NCI-H82 treated with DMSO at 0.1 percent for 48 hours (cell line): ENCODE measurements at regions not wholly inside any gene's neighbourhood (a gene's known extent, or its start where the extent isn't known, plus 50 kb on each side); places are given as distances from the start of the nearest gene placed in this dataset.

Source experiments
- DNase-seq: peaks from one replicate; lab custom pipeline; 2025; ENCODE audit not compliant: unreplicated experiment; lab: John Stamatoyannopoulos, UW

DNA sequence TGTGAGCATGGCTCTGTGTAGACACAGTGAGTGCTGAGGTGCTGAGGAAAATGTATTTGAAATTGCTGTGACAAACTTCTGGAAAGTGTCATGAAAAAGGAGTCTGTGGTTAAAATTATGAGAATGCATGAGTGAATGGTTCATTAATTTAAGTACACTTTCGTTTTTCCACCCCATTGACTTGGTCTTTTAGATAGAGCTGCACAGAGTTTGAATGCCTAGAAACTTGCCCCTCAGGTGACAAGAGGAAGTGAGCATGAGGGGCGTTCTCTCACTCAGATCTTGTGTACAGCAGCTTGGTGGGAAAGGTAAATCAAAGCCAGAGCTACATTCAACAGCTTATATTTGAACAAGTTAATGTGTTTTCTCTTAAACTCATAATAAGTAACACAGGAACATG, 296.8 kb downstream of the WDR72 start:
- DNase-seq, result no peak

GRCh38 chr15:53461677-53462076, 297.8 kb downstream of the WDR72 start:
- DNase-seq, result peak; percentile 14

- no peak for DNase-seq
Measured at GRCh38 chr15:53458736-53459135, 300.7 kb downstream of the WDR72 start.

DNA sequence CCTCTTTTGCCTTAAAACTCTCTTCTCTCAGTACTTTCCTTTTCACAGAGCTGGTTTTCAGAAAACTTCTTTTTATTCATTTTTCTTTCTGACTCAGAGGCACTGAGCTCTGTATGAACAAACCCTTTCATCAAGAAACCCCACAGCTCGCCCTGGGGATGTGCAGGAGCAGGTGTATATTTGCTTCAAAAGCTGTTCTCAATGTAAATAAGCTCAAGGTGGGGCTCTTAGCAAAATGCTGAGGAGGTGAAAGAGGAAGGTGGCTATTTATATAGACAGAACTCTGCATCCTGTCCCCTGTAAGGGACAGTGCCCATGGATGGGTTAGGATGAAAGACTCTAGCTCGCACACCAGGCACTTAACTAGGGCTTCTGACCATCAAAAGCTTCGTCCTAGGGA, 302.0 kb downstream of the WDR72 start:
- no peak for DNase-seq

DNA sequence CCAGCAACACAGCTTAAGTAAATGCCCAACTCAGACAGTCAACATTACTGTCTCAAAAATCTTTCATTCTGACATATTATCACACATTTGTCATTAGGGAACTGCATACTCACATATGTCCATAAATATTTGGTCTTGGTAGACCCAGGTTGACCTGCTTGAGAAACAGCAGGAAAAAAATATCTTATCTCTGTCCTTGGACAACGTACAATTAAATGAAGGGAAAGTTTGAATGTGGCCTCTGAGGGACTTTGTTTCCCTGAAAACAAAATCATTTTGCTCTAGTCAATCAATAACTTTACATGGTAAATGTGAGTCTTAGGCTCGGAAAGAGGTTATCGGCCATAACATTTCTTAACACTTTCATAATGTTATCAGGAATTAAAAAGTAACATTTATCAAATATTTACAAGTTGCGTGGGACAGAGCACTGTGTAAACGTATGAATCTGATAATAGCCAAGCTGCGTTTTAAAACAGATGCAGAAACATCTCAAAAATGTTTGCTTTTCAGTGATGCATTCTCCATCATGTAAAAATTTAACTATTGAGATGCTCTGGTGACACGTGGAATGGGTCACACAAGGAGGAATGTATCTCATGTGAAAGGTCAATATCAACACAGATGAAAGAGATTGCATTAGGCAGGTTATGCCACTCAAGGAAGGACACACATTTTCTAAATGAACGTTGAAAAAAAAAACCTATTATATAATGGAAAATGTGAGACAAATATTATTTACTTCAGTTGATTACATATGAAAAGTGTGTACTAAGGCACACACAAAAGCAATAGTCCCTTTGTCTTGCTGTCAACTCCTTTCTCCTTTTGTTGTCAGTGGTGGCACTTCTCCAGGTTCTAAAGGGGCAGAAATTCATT, 304.4 kb downstream of the WDR72 start:
- no peak for DNase-seq

GRCh38 chr15:53454535-53454842, 305.0 kb downstream of the WDR72 start:
- DNase-seq, result no peak

DNA sequence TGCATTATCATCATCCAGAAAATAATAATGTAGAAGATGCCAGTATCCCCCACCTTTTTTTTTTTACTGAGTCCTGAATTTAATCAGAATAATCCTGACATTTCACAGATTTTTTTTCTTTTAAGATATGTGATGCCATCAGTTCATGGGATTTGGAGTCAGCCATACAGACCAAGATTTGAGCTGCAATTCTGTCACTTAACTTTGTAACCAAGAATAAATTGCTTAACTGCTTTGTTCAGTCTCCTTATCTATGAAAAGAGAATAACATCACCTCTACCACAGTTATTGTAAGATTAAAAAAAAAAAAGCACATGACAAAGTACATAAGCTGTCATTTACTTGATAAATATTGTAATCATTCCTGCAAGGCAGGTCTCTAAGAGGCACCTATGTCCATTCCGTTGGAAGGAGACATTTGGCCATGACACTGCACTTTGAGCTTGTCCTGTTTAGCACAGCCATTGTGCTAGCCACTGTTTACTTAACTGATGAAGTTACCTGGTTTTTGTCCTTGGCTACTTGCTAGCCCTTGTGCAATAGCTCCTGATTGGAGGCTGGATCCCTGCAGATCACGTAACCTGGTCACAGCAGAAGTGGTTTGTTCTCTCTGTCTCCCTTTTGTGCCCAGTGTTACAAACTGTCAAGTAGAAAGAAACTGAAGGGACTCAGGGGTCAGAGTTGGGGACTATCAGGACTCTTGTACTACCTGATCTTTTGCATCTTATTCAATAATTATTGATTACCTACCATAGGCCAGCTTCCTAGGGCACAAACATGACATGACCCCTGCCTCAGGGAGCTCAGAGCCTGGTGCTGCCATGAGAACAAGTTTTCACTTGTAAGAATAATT, 306.0 kb downstream of the WDR72 start:
- no peak for DNase-seq

GRCh38 chr15:53448232-53449015, 311.0 kb downstream of the WDR72 start:
- DNase-seq, result no peak

- DNase-seq, result no peak
Measured at GRCh38 chr15:53447742-53448141, 311.7 kb downstream of the WDR72 start.

GRCh38 chr15:53447053-53447574, 312.3 kb downstream of the WDR72 start:
- DNase-seq, result no peak

DNA sequence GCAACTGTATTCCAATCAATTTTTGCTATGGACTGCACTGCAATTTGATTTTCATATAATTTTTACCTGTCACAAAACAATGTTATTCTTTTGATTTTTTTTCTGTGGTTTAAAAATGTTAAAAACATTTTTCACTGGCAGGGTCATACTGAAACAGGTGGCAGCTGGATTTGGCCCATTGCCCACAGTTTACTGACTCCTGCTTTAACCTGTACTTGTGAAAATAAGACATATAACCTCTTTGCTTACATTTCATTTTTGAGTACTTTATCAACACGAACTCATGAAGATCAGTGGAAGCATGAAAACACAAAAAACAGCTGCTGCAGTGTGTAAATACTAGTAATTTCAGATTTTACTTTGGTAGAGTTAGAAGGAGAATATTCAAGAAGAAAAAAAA, 313.1 kb downstream of the WDR72 start:
- DNase-seq, result no peak

GRCh38 chr15:53445531-53445930, 313.9 kb downstream of the WDR72 start:
- DNase-seq, result no peak

DNA sequence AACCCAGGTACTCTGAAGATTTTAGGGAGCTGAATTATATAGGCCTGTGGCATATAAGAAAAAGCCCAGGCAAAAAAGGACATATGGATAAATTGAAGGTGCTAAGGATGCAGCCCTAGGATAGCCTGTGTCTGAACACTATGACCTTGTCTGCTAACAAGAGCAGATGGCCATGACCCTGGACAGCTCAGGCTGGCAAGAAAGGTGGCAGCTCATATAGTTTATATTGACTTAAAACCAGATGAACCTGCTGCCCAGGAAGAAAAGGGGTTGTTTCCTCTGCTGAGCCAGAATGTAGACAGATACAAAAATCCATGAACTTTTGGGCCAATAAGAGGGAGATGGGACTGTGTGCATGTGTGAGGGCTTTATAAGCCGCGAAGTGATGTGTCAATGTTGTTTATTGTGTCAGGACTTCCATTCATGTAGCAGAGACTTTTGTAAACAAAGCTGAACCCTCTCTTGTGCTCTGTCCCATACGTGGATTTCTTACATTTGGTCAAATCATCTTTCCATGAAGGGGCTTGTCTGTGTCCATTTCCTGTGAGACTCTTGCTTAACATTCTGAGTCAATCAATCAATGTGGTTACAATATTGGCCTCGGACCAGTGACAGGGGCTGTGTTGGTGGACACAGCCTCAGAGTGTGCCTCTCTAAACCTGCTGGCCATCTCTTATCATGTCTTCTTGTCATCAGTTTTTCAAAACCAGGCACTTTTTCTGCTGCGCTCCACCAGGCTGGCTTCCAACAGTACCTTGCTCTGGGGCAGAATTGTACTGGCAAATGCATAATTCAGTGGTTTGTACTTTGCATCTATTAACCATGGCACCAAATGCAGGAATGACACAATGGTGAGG, 321.2 kb downstream of the WDR72 start:
- no peak for DNase-seq

GRCh38 chr15:53437366-53437765, 322.1 kb downstream of the WDR72 start:
- DNase-seq, result no peak

GRCh38 chr15:53434174-53434678, 325.2 kb downstream of the WDR72 start:
- no peak for DNase-seq

- no peak for DNase-seq
Measured at GRCh38 chr15:53416219-53416940, 343.1 kb downstream of the WDR72 start.

GRCh38 chr15:53414167-53414566, 345.3 kb downstream of the WDR72 start:
- DNase-seq, result no peak

DNA sequence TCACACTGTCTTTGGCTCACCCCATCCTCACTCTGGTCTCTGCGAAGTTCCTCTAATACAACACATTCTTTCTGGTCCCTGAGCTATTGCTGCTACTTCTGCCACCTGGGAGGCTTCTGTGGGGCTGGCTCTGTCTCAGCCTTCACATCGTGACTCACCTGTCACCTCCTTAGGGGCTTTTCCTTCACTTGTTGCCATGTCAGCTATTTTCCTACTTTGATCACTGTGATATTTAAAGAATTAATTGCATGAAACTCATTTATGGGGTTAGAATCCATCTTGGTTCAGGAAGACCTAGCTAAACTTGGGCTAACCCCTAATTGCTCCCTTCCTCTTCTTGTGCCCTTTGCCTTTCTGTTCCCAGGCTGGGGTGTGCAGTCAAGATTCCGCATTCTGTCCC, 346.9 kb downstream of the WDR72 start:
- no peak for DNase-seq

DNA sequence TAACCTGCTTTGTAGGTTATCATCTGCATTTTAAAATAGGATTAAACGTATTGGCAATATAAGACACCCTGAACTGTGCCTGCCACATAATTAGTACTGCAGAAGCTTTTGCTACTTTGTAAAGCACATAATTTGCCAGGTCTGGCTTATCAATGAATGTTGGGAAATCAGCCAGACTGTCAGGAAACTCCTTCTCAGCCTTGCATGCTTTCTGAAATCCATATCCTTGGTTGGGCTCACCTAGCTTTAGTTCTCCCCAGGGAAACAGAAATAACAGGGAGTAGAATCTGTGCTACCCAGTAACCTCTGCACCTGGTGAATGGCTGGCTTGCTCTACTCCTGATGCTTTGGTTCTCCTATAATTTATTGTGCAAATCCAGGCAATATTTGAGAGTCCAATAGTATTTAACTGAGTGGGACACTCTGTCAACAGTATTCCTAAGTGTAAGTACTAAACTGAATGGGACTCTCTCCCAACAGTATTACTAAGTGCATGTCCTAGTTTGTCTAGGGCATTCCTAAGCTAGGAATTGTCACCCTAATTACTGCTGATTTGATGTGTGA, 354.5 kb downstream of the WDR72 start:
- no peak for DNase-seq
